Thymus (tissue), 11 donors: ENCODE measurements at regions not wholly inside any gene's neighbourhood (a gene's known extent, or its start where the extent isn't known, plus 50 kb on each side); places are given as distances from the start of the nearest gene placed in this dataset.
A peak's percentile ranks its signal among the peaks of the same experiment; 100 is the strongest.
"Not testable (repeated sequence)": the region's sequence is repeated elsewhere in the genome, so short reads cannot be mapped to it uniquely, and the experiment has no call there.

Experiments used
- DNase-seq, 9 donors: peaks; one replicate each; pipeline ENCODE4 v3.0.0-alpha.2; 2013; ENCODE audit warnings: low spot score in 9 of 9, low read depth in 6 of 9, missing footprints in 1 of 9
- H3K27ac ChIP-seq, 2 donors: one replicate each; pipeline ENCODE4 v1.5.1; 2013; ENCODE audit warnings: control low read depth in 1 of 2, low read depth in 1 of 2, low read length in 1 of 2, mild to moderate bottlenecking in 1 of 2, moderate library complexity in 1 of 2
- H3K27me3 ChIP-seq, 2 donors: one replicate each; pipeline ENCODE4 v1.5.1; 2013; ENCODE audit warnings: low read length in 1 of 2; ENCODE audit not compliant: control insufficient read depth in 2 of 2, insufficient read depth in 1 of 2
- H3K36me3 ChIP-seq, 2 donors: one replicate each; pipeline ENCODE4 v1.5.1; 2013; ENCODE audit warnings: low read length in 1 of 2, mild to moderate bottlenecking in 1 of 2, moderate library complexity in 1 of 2; ENCODE audit not compliant: control insufficient read depth in 2 of 2, insufficient read depth in 2 of 2
- H3K4me1 ChIP-seq, 2 donors: one replicate each; pipeline ENCODE4 v1.5.1; 2013; ENCODE audit warnings: low read length in 2 of 2; ENCODE audit not compliant: control insufficient read depth in 2 of 2, insufficient read depth in 2 of 2
- H3K4me3 ChIP-seq, 2 donors: one replicate each; pipeline ENCODE4 v1.5.1; 2013; ENCODE audit warnings: low read length in 2 of 2, control low read depth in 1 of 2, mild to moderate bottlenecking in 1 of 2
- H3K9me3 ChIP-seq, 2 donors: one replicate each; pipeline ENCODE4 v1.5.1; 2013; ENCODE audit warnings: low read length in 1 of 2, mild to moderate bottlenecking in 1 of 2; ENCODE audit not compliant: control insufficient read depth in 2 of 2, insufficient read depth in 1 of 2
- WGBS: extraction: QIAGEN DNeasy Blood & Tissue Kit; methylation state at CpG from one replicate; pipeline ENCODE4 v1.1.7; 2013; 5-methylcytosine and 5-hydroxymethylcytosine counted together
- donor health status: healthy.

DNA sequence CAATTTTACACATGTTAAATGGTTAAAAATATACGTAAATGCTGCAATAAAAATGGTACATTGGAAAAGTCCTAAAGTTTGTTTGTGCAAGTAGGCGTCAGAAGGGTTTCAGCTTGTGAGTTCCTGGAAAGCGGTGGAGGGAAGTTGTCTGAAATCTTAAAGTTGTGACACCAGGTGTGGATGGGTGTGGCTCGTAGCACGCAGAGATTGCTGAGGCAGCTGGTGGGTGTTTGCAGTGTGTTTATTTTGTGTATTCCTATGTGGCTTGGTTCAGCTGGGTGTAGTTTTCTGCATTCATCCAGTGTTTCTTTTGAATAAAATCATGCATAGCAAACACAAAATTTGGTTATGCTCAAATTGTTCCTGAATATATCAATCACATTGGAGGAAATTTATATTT is 136.8 kb upstream of the TBX3 start:
- WGBS: 80% methylated on average over 5 of the region's 5 CpGs
- no peaks in the 10 kb centered on the region for H3K4me1 ChIP-seq
- no peak overlapping the region for H3K27ac ChIP-seq
- no peaks in the 10 kb centered on the region for H3K9me3 ChIP-seq
- H3K36me3 ChIP-seq: no peaks in the 10 kb centered on the region
- DNase-seq: no peak
- no peak overlapping the region for H3K4me3 ChIP-seq
- H3K27me3 ChIP-seq: no peaks in the 10 kb centered on the region

DNA sequence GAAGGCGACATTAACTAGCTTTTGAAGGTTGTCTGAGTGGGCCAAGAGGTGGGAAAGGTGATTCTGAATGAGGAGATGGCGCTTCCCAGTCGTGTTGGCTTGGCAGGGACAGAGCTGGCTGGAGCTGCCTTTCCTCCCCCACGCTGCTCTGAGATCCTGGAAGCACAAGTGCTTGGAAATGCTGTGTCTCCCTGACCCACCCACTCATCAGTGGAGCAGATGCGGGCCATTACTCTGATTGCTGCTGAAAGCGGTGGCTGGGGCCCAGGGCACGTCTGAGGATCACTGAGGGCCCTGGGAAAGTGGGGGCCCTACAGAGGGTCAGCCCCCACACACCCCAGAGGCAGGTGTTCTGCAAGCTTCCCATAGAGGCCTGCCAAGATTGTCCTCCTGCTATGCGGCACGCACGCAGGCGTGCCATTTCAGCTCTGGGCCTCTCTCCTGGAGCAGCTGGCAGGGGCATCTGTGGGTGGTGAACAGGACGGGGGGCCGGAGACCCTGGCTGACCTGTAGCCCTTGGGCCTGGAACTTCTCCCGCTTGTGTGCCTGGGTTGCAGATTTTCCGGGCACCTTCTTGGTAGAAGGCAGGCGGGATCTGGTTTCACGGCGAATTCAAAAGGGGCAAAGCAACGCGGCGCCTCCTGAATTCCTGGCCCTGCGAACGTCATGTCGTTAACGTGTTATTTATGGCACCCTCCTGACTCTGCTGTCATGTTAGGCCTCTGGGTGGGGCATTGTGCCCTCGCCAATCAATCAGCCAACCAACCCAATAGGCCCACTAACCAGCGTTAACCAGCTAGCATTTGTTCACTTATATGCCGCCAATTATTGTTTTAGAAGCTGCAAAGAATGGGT is 133.8 kb upstream of the TBX3 start:
- no peak for DNase-seq
- H3K36me3 ChIP-seq: no peaks in the 10 kb centered on the region
- WGBS: 86% methylated on average over 28 of the region's 28 CpGs

DNA sequence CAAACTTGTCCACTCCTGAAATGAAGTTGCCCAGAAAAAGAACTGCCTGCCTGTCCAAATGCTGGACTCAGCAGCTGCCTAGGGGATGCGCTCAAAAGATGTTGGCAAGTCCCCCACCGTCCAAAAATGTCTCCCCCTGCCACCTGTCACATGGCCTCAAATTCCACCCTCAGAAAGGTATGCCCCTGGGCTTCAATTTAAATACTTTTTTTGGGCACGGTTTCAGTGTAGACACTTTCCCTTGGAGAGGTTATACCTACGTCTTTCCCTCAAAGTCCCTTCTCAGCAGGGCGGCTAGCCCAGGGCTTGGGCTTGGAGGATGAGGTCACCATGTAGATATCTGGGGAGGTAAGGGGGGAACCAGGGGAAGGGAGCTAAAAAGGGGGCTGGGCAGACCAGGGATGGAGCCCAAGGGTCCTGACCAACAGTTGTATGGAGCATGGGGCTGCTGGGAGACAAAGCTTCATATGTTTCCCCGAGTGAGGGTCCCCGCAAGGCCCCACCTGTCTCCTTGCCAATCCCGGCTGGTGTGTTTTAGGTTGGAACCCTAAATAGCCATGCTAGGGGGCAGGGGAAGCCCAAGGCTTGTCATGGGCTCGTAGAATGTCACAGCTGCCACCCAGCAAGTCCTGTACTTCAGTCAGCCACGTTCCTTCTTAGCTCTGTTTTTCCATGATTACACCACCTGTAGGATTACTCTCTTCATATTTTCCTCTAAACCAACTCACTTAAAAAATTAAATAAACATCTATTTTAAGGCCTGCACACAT is 131.2 kb upstream of the TBX3 start:
- H3K4me3 ChIP-seq: no peak overlapping the region
- 89% methylated on average over 10 of the region's 10 CpGs for WGBS

More for the DNA sequence above, 133.8 kb upstream of the TBX3 start:
- Histone ChIP-seq H3K4me3 (no peak overlapping the region), H3K27ac (no peak overlapping the region), H3K9me3 (no peaks in the 10 kb centered on the region), H3K4me1 (no peaks in the 10 kb centered on the region), H3K27me3 (peaks cover 0 to 4% of the 10 kb centered on the region in 2 donors)

DNA sequence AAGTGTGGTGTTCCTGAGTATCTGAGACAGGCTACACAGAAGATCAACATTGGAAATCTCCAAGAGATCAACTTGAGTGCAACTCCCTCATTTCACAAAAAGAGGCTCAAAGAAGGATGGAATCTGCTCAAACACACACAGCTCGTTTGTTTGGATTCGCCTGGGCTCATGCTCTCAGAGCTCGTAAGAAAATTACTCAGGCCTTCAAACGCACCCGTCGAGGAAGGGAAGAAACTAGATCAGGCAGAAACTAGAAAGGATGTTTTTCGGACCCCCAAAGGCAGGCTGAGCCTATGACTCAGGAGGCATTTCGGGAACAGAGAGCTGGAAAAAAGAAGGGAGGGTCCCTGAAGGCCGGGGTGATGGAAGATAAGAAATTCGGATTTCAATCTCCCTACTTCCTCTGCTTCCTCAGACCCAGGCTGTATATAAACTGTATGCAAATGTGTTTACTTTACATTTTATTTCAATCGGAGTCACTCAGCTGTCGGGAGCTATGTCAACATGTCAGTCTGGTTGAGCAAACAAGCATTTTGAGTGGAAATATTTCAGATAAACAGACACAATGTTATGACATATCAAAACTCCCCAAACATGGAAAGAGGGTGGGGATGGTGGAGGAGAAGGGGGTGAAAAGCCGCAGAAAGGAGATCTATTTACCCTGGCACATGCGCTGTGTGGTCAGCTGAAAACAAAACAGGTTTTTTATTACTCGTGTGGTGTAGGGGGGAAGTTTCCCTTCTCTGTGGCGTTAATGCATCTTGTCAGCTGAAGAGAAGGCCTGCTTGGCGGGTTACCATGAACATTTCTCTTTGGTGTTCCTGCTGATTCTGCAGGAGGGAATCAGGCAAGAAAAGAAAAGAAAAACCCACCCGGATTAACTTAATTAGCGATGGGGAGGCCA is 129.1 kb upstream of the TBX3 start:
- peak in 1 of 9 donors; percentile 8 for DNase-seq
- no peak overlapping the region for H3K4me3 ChIP-seq
- WGBS: 16% methylated on average over 19 of the region's 19 CpGs
- H3K9me3 ChIP-seq: no peaks in the 10 kb centered on the region
- no peaks in the 10 kb centered on the region for H3K36me3 ChIP-seq
- H3K27me3 ChIP-seq: peaks cover 0 to 4% of the 10 kb centered on the region in 2 donors
- H3K27ac ChIP-seq: no peak overlapping the region
- H3K4me1 ChIP-seq: no peaks in the 10 kb centered on the region

More for the DNA sequence above, 131.2 kb upstream of the TBX3 start:
- DNase-seq: no peak
- H3K4me1 ChIP-seq: no peaks in the 10 kb centered on the region
- peaks cover 0 to 4% of the 10 kb centered on the region in 2 donors for H3K27me3 ChIP-seq
- no peaks in the 10 kb centered on the region for H3K36me3 ChIP-seq
- H3K27ac ChIP-seq: no peak overlapping the region
- no peaks in the 10 kb centered on the region for H3K9me3 ChIP-seq

DNA sequence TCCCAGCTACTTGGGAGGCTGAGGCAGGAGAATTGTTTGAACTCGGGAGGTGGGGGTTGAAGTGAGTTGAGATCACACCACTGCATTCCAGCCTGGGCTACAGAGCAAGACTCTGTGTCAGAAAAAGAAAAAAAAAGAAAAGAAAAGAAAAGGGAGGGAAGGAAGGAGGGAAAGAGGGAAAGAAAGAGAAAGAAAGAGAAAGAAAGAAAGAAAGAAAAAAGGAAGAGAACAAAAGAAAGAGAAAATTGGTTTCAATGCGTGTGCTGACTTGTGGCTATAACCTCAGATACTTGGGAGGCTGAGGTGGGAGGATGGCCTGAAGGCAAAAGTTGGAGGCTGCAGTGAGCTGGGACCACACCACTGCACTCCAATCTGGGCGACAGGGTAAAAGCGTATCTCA is 128.4 kb upstream of the TBX3 start:
- DNase-seq: no peak
- Histone ChIP-seq H3K4me3 (no peak overlapping the region), H3K9me3 (no peaks in the 10 kb centered on the region), H3K36me3 (no peaks in the 10 kb centered on the region), H3K27ac (no peak overlapping the region), H3K4me1 (no peaks in the 10 kb centered on the region), H3K27me3 (peaks cover 0 to 4% of the 10 kb centered on the region in 2 donors)
- WGBS: 91% methylated on average over 4 of the region's 4 CpGs

DNA sequence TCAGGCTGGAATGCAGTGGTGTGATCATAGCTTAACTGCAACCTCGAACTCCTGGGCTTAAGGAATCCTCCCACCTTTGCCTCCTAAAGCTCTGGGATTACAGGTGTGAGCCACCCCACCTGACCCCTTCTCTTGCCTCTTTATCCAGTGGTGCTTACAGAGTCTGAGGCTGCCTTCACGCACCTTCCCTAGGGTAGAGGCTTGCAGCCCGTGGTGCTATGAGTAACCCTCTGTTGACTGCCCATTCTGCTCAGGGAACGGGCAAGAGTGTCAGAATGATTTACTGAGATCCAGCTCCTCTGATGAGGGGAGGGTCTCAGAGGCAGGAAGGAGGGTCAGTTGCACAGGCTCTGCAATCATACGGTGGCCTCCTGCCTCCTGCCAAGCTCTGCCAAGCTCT is 125.1 kb upstream of the TBX3 start:
- H3K36me3 ChIP-seq: no peaks in the 10 kb centered on the region
- H3K4me3 ChIP-seq: no peak overlapping the region
- H3K27ac ChIP-seq: no peak overlapping the region
- no peak for DNase-seq
- no peaks in the 10 kb centered on the region for H3K4me1 ChIP-seq
- WGBS: 43% methylated on average over 5 of the region's 5 CpGs
- no peaks in the 10 kb centered on the region for H3K9me3 ChIP-seq
- peaks cover 0 to 2% of the 10 kb centered on the region in 2 donors for H3K27me3 ChIP-seq

DNA sequence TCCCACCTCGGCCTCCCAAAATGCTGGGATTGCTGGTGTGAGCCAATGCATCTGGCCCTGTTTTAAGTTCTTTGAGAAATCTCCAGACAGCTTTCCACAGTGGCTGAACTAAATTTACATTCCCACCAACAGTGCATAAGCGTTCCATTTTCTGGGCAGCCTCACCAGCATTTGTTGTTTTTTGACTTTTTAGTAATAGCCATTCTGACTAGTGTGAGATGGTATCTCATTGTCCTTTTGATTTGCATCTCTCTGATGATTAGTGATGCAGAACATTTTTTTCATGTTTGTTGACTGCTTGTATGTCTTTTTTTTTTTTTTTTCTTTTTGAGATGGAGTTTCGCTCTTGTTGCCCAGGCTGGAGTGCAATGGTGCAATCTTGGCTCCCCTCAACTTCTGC is 117.4 kb upstream of the TBX3 start:
- not testable (repeated sequence) for H3K36me3 ChIP-seq, H3K27ac ChIP-seq, H3K4me3 ChIP-seq, H3K27me3 ChIP-seq, DNase-seq, H3K4me1 ChIP-seq, H3K9me3 ChIP-seq
- 96% methylated on average over 3 of the region's 3 CpGs for WGBS

DNA sequence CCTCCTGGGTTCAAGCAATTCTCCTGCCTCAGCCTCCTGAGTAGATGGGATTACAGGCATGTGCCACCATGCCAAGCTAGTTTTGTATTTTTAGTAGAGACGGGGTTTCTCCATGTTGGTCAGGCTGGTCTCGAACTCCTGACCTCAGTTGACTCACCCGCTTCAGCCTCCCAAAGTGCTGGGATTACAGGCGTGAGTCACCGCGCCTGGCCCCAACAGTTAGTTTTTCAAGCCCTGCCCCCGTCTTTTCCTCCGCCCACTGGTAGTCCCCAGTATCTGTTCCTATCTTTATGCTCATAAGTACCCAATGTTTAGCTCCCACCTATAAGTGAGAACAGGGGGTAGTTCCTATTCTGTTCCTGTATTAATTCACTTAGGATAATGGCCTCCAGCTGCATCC is 116.6 kb upstream of the TBX3 start:
- H3K4me3 ChIP-seq, H3K9me3 ChIP-seq, H3K4me1 ChIP-seq, H3K27ac ChIP-seq, H3K36me3 ChIP-seq, H3K27me3 ChIP-seq, DNase-seq: not testable (repeated sequence)
- WGBS: 86% methylated on average over 8 of the region's 8 CpGs
